ENCODE measurements at regions not wholly inside any gene's neighbourhood (a gene's known extent, or its start where the extent isn't known, plus 50 kb on each side); places are given as distances from the start of the nearest gene placed in this dataset.

DNA sequence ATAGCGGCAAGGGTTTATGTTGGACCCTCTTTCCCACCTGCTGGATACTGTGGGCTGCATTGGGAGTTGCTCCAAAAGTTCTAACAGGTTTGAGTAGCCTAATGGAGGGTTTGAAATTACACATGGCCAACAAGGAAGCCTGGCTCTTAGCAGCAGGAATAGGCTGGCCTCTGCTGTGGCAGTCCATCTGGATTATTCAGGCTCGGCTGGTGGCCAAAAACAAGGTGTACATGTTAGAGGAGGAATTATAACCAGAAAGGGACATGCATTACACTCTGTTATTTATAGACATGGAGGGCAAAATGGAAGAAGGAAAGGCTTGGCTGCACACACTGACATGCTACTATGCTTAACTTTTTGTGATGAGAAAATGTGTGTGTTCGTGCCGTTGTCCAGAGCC is 61.1 kb upstream of the NRXN1 start:
- no peak for DNase-seq (ENCODE audit: low read depth)

DNA sequence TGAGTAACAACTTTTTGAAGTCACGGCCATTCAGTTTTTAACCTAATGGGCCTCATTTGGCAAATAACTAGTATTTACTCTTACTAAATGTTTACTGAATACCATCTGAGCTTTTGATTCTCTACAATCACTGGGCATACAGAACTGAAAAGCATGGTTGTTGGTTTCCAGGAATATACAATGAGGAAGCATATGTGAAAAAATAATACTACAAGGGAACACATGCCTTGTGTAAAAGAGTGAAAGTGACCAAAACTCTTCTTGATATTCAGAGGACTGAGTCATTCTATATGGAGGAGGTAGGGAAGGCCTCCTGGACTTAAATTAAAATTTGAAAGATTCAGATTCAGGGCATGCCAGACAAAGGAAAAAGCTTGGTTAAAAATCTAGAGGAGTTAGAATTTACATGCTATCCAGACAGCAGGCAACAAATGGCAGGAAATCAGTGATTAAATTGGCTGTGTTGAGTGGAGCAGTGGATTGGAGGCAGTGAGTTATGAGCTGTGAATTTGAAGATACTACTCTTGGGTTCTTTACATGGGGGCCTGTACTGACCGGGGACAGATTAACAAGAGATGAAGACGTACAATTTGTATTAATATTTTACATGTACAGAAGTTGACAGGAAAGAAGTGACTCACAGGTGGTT is 53.6 kb upstream of the NRXN1 start:
- DNase-seq (ENCODE audit: low read depth) = no peak

DNA sequence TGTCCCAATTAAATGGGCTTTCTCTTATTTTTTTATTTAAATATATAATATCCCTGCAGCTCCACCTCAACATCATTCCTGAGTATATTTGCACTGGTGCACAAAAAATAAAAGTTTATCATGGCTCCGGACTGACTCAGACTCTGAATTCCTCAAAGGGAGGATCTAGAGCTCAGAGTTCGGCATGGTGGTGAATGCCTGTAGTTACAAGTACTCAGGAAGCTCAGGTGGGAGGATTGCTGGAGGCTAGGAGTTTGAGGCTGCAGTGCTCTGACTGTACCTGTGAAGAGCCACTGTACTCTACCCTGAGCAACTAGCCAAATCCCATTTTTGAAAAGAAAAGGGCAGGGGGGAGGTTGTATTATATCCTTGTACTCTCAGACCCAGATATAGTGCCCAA is 52.8 kb upstream of the NRXN1 start:
- DNase-seq (ENCODE audit: low read depth) = no peak

Data from non-pigmented ciliary epithelial cell (primary cell).